Gastroesophageal sphincter (tissue), 3 donors: ENCODE measurements at regions not wholly inside any gene's neighbourhood (a gene's known extent, or its start where the extent isn't known, plus 50 kb on each side); places are given as distances from the start of the nearest gene placed in this dataset.

Source experiments
- POLR2AphosphoS5 ChIP-seq: sonication (generic); formaldehyde crosslinking; IDR thresholded peaks from one replicate; pipeline ENCODE4 v1.6.1; 2017; ENCODE audit warnings: antibody characterized with exemption
- TF ChIP-seq, protein P1 (sequence below), 4 experiments: fragments of 200-600 bp in 2 of 4; fragments of 450-650 bp in 2 of 4; sonication (generic) in 1 of 4; IDR thresholded peaks; one replicate each; pipeline ENCODE4 v1.5.1; 2017 to 2019; ENCODE audit warnings: antibody characterized with exemption in 4 of 4, mild to moderate bottlenecking in 2 of 4, moderate library complexity in 2 of 4

- TF ChIP-seq, protein P1, sequence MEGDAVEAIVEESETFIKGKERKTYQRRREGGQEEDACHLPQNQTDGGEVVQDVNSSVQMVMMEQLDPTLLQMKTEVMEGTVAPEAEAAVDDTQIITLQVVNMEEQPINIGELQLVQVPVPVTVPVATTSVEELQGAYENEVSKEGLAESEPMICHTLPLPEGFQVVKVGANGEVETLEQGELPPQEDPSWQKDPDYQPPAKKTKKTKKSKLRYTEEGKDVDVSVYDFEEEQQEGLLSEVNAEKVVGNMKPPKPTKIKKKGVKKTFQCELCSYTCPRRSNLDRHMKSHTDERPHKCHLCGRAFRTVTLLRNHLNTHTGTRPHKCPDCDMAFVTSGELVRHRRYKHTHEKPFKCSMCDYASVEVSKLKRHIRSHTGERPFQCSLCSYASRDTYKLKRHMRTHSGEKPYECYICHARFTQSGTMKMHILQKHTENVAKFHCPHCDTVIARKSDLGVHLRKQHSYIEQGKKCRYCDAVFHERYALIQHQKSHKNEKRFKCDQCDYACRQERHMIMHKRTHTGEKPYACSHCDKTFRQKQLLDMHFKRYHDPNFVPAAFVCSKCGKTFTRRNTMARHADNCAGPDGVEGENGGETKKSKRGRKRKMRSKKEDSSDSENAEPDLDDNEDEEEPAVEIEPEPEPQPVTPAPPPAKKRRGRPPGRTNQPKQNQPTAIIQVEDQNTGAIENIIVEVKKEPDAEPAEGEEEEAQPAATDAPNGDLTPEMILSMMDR (IDR thresholded peaks at IDR 0.05): no peak
- TF ChIP-seq POLR2AphosphoS5: no peak
Observed at GRCh38 chr4:185956544-185956940, 112.4 kb upstream of the TLR3 start.
